HG03039 (cell line): ENCODE measurements at regions not wholly inside any gene's neighbourhood (a gene's known extent, or its start where the extent isn't known, plus 50 kb on each side); places are given as distances from the start of the nearest gene placed in this dataset.
"Not testable (repeated sequence)": the region's sequence is repeated elsewhere in the genome, so short reads cannot be mapped to it uniquely, and the experiment has no call there.

Experiments
- ATAC-seq: cut with Tn5 transposase; IDR thresholded peaks from one replicate; pipeline ENCODE4 v1.9.1; 2021; ENCODE audit warnings: mild to moderate bottlenecking, moderate library complexity; ENCODE audit not compliant: unreplicated experiment

DNA sequence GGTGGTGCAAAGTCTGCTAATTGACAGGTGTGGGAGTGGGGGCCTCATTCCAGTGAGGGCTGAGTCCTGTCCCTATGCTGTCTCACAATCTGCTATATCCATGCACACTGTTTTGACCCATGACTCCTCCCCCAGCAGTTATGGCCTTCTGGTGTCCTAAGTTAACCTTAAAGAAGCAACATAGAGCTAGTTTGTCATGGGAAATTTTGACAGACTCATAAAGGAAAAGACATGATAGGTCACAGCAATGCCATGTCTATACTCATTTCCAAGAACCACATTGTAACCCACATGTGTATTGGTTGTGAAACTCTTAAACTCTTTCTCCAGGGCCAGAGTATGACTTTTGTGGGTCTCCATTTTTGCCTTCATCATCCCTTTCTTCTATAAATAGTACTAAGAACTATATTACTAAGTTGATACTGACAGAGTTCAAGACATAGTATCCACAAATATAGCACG lies 78.2 kb upstream of the SLC1A4 start:
- ATAC-seq = no peak

DNA sequence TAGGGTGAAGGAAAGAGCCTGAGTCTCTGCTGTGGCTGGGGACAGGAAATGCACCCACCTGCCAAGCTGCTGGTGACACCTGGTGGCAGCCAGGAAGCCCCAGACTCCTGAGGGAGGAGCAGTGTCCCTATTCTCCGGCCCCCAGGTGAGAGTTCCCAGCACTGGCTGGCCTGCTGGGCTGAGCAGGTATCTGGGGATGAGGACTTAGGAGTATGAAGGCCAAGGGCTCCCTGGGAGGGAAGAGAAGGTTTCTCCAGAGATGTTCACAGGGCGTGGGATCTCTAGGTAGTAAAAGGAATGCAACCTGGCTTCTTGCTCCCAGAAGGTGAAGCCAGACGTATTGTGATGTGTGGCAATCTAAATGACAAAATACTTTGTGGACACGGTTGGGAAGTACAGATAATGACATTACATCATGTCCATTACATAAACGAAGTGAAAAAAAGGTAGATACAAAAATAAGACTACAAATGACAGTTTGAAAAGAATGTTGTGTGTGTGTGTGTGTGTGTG lies 75.8 kb upstream of the SLC1A4 start:
- no peak for ATAC-seq

DNA sequence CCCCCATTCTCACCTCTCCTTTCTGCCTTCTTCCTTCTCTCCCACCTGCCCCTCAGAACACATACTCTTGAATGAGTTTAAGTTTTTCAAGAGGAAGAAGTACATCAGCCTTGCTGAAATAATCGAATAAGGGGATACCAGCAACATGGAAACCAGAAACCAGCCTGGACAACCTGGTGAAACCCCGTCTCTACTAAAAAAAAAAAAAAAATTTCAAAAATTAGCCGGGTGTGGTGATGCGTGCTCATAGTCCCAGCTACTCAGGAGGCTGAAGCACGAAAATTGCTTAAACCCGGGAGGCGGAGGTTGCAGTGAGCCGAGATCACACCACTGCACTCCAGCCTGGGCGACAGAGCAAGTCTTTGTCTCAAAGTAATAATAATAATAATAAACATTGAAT lies 75.0 kb upstream of the SLC1A4 start:
- ATAC-seq = no peak

DNA sequence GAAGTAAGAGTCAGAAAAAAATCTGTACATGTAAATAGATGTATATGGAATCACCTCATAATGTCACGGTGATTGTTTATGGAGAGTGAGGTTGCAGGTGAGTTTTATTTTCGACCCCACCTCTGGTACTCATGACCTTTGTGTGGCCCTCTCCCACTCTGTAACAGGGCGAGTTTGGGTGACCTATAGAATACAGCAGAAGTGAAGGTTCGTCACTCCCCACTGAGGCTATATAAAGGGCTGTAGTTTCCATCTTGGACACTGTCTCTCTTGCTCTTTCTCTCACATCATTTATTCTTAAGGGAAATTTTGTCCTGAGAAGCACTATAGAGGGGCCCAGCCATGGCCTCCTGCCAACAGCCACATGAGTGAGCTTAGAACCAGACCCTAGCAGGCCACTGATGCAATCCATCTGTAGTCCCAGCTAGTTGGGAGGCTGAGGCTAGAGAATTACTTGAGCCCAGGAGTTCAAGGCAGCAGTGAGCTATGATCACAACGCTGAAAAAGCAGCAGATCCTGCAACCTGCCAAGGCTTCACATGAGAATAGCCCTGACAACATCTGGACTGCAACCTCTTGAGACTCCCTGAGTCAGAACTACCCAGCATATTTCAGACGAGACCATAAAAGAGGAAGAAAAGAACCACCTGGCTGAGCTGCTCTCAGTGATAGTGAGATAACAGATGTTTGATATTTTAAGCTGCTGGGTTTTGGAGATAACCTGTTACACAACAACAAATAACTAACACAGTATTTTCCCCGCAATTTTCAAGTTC lies 74.3 kb upstream of the SLC1A4 start:
- ATAC-seq = peak; percentile 39

DNA sequence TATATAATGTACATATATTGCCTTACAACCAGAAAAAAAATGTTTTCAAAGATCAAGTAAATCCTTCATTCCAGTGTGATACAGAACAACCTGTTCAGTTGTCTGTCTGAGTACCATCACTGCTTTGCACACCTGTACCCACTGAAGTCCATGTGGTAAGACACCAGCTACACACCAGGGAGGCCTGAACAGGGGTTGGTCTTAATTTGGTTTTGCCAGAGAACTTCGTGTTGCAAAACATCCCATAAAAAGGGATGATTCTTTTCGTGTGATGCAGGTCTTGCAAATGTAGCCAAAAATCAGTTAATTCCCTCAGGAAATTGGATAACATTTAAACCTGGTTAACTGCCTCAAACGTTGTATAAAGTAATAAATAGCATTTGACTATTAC lies 73.7 kb upstream of the SLC1A4 start:
- ATAC-seq = no peak

DNA sequence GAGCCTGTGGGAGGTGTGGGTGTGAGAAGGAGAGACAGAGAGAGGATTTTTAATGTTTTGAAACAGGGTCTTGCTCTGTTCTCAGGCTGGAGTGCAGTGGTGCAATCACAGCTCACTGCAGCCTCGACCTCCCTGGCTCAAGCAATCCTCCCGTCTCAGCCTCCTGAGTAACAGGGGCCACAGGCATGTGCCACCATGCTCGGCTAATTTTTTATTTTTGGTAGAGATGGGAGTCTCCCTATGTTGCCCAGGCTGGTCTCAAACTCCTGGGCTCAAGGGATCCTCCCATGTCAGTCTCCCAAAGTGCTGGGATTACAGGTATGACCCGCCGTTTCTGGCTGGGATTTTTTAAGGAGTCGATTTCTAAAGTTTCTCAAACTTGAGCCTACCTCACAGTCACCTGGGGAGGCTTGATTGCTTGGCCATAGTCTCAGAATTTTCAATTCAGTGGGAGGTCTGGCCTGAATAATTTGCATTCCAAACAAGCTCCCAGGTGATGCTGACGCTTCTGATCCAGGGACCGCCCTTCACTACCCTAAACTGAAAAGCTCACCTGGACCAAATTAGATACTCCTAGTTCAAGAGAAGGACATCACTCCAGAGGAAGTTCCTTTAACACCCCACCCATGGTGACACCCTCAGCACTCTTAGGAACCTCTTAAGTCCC lies 70.8 kb upstream of the SLC1A4 start:
- ATAC-seq = no peak

DNA sequence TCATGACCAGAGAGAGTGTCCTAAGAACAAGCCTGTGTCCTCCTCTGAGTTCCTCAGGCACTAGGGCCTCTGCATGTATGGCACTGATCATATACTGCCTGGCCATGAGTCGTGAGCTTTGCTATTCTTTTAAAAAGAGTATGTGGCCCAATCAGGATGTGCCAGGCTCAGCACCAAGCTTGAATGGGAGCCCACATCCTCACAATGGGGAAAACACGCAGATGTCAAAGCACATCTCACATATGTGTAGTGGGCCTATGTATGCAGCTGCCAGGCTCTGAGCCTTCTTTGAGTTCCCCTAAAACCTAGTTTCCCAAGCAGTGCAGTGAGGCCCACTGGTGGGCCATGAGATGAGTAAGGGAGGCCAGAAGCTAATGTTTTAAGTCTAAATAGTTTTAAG lies 69.9 kb upstream of the SLC1A4 start:
- ATAC-seq = no peak

DNA sequence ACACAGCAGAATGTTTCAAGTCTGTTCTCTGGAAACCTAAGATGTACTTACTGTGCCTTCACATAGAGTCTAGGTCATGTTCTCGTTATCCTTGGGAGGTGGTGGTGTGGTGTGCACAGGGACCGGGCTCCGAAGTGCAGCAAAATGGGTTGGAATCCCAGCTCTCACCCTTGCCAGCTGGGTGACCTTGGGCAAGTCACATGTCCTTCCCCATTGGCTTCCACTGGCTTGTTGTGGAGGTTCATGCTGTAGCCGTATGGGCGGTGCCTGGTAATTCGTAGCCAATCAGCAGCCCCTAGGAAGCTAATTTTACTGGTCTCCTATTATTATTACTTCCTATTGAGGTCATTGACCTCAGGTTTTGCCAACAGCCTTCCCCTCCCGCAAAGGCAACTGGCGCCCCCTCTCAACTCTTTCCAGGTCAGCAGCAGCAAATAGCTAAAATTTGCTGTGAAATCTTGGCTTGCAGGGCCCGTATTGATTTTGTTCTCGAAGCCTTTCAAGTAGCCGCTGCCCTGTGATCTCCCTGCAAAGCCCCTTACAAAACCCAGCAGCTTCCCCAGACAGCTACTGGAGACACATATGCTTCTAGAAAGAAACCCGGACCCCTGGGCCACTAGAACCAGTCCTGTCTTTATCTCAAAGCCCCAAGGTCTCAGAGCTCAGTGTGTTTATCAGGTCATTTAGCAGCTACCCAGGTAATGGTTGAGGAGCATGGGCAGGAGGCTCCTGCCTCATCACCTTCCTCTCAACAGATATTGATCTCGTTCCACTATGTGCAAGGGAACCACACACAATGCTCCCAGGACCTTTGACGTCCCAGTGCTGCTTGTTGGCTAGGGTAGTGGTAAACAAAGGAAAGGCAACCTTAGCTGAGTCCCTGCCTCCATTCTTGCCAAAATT lies 66.5 kb upstream of the SLC1A4 start:
- no peak for ATAC-seq

DNA sequence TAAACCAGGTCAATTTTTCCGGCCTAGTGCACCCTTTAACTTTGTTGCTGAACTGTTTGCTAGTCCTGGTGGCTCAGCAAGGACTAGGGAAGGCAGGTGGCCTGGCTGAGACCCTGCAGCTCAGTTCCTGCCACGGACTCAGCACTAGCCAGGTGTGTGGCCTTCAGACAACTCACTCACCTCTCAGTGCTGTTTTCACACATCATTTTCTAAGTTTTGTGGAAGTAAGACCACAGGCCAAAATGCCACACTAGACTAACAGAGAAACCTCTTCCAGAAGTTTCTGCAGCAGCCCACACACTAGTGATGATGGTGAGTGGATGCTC lies 65.9 kb upstream of the SLC1A4 start:
- ATAC-seq = no peak

DNA sequence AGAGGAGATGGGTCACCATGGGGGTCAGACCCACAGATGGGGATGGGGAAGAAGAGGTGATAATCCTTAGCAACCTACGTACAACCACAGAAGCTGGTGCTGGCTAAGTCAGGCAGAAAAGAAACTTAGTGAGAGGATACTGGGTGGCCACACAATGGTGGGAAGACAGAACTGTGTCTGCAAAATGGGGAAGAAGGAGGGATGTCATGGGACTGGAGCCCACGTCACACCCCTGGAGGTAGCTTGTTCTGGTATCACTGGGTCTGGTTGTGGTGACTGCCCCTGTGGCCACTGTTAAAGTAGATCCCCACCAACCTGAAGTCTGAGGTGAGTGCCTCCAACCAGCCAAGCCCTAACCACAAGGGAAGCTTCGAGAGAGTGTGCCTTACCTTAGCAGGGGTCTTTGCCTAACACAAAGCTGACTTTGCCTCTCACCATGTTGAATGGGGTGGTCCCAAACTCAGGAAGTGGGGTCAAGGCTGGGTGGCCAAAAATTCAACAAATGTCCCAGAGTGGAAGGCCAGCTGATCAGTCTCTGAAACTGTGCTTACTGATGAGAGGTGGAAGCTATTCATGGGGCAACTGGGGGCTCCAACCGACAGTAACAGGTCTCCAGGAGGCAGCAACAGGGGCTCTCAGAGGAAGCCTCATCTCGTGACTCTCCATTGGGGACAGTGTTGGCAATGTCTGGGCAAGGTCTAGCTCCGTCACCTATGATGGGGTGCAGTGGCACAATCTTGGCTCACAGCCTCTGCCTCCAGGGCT lies 64.8 kb upstream of the SLC1A4 start:
- ATAC-seq = no peak

DNA sequence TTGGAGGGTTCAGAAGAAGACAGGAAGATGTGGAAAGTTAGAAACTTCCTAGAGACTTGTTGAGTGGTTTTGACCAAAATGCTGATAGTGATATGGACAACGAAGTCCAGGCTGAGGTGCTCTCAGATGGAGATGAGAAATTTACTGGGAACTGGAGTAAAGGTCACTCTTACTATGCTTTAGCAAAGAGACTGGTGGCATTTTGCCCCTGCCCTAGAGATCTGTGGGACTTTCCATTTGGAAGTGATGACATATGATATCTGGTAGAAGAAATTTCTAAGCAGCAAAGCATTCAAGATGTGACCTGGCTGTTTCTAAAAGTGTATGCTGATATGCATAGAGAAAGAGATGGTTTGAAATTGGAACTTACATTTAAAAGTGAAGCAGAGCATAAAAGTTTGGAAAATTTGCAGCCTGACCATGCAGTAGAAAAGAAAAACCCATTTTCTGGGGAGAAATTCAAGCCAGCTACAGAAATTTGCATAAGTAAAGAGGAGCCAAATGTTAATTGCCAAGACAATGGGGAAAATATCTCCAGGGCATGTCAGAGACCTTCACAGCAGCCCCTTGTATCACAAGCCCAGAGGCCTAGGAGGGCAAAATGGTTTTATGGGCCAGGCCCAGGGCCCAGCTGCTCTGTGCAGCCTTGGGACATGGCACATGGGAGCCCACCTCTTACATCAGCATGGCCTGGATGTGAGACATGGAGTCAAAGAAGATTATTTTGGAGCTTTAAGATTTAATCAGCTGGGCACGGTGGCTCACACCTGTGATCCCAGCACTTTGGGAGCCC lies 63.1 kb upstream of the SLC1A4 start:
- ATAC-seq = not testable (repeated sequence)

DNA sequence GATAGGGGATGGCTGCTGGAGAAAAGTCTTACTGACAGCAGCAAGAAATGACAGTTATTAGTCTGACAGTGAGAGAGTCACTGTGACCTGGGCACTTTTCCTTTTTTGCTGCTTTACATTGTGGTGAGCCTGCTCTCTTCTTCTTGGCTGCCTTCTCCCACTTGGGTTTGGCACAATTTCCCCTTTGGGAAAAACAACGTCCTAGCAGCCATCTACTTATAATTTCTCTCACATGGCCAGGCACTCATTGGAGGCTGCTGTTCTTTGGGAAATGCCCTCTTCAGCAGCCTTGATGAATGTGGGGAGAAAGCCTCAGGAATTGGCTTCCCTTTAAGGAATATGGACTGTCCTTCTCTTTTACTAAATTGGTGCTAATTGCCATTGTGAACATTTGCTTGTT lies 60.4 kb upstream of the SLC1A4 start:
- ATAC-seq = no peak

DNA sequence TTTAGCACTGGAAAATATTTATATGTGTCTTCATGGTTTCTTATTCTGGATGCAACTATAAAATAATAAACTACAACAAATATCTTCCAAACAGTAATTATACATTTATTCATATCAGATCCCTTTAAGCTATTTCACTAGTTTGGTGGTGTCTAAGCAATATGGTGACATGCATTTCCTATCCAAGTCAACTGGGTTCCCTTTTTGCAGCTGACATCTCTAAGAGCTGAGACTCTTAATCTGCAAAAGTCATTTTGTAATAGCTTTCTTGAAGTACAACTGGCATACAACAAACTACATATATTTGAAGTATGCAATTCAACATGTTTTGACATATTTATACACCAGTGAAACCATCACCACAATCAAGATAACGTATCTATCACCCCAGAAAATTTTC lies 59.9 kb upstream of the SLC1A4 start:
- no peak for ATAC-seq

DNA sequence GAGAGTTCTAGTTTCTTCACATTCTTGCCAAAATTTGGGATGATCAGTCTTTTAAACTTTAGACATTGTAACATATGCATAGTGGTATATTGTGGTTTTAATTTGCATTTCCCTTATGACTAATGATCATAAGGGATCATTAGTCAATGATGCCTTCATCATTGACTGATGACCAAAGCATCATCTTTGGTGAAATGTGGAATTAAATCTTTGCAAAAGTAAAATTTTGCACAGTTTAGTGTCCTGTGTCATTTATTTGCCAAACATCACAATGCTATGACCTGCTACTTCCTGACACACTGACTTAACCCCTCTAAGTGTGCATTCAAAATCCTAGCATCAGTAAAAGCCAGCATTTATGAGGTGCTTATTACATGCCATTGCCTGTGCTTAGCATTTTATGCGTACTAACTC lies 58.9 kb upstream of the SLC1A4 start:
- ATAC-seq = no peak

DNA sequence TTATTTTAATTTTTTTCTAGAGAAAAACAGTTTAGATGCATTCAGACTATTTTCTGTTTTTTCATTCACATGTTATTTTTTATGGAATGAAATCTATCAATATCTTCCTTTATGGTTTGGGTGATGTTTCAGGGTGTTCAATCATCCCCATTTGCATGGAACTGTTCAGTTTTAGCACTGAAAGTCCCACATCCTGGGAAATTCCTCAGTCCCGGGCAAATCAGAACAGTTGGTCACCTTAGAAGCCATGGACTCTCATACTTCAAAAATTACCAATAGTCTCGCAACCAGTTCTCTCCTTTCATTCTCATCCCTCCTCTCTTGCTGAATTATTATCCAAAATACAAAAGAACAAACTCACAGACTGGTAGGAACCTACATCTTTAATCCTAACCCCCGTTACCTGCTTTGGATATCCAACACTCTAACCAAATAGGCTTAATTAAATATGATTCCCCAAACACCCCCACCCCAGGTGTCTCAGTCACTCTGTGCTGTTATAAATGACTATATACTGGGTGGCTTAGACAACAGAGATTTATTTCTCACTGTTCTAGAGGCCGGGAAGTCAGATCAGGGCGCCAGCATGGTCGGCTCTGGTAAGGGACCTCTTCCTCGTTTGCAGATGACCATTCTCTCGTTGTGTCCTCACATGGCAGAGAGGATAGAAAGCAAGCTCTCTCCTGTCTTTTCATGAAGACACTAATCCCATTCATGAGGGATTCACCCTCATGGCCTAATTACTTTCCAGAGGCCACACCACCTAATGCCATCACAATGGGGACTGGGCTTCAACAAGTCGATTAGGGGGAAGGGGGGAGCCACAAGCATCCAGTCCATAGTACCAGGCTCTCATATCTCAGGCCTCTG lies 57.7 kb upstream of the SLC1A4 start:
- ATAC-seq = no peak

DNA sequence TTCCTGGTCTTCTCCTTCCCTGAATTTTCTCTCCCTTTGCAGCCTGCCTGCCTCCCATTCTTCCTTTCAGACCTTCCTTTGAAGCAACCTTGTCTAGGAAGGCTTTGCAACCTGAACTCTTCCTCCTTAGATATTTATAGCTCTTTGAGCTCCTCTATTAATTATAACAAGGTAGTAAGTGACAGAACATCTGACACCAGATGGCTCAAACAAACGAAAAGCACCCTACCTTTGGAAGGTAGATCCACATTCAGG lies 57.2 kb upstream of the SLC1A4 start:
- ATAC-seq = no peak

DNA sequence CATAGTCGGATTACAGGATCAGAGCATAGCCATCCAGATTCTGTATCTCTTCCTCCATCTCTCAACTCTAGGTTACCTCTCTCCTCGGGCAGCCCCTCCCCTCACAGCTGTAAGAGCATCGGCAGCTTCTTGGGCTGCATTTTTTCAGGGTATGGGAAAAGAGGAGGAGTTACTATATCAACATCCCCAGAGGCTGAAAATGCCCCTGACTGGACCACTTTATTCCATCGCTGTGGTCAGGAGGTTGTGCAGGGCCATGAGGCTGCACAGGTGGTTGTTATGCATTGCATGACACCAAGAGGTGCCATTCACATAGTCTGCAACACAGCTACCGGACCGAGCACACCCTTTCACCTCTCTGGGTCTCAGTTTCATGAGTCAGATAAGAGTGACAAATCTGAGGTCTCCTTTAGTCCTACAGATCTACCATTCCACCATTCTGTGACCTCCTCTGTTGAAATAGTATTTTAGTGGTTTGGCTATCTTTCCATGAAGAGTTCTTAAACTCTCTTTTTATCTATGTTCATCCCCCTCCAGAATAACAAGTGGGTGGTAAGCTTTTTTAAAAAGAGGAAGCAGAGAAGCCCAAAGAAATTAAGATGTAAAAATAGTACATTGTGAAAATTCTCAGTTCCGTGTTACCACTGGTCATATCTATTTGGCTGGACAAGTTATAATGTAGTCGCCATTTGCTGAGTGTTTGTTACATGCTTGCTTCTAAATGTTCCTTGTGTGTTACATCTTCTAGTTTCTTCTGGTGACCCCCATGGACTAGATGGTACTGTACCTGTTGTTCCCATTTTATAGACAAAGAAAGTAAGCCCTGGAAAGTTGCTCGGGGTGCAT lies 56.6 kb upstream of the SLC1A4 start:
- peak; percentile 79 for ATAC-seq

DNA sequence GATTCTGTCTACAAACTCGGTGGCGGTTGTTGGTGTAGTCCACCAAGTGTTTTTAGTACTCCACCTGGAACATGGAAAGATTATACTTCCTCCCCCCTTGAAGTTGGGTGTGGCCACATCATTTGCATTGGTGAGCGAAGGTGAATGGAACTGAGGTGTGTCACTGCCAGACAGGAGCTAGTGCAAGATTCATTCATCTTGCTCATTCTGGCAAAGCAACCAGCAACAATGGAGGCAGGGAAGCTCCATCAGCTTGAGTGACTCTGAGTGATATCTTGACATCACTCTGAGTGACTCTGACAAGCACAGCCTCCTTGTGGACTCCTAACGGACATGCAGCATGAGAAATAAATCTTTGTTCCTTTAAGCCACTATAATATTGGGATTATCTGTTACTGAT lies 54.7 kb upstream of the SLC1A4 start:
- no peak for ATAC-seq
